H1 (cell line): ENCODE measurements at regions not wholly inside any gene's neighbourhood (a gene's known extent, or its start where the extent isn't known, plus 50 kb on each side); places are given as distances from the start of the nearest gene placed in this dataset.

Experiments
- CEBPB ChIP-seq: IDR thresholded peaks from 2 replicates; pipeline ENCODE4 v1.6.1; 2012; ENCODE audit warnings: low read depth, low read length
- CTCF ChIP-seq, 3 experiments: IDR thresholded peaks; 1 replicate in 2 of 3; 2 replicates in 1 of 3; pipeline versions ENCODE4 v1.5.1 to v1.6.1; 2011; ENCODE audit warnings: low read length in 3 of 3, mild to moderate bottlenecking in 3 of 3, inconsistent platforms in 2 of 3, low read depth in 1 of 3, moderate library complexity in 1 of 3; ENCODE audit not compliant: insufficient read depth in 1 of 3; ENCODE audit errors: control extremely low read depth in 1 of 3
- FOSL1 ChIP-seq: IDR thresholded peaks from 2 replicates; pipeline ENCODE4 v1.6.1; 2011; ENCODE audit warnings: mild to moderate bottlenecking, low read depth, low read length, moderate library complexity; ENCODE audit not compliant: insufficient read depth
- HDAC6 ChIP-seq: IDR thresholded peaks from one replicate; pipeline ENCODE4 v1.7.1; 2012; ENCODE audit warnings: low read depth, mild to moderate bottlenecking, inconsistent platforms, low read length, moderate library complexity
- JUN ChIP-seq: IDR thresholded peaks from 2 replicates; pipeline ENCODE4 v1.6.1; 2011; ENCODE audit warnings: low read depth, mild to moderate bottlenecking, improper control_type of control experiment, low read length
- POLR2AphosphoS5 ChIP-seq: IDR thresholded peaks from 2 replicates; pipeline ENCODE4 v1.6.1; 2011; ENCODE audit warnings: low read depth, low read length
- SIX5 ChIP-seq: IDR thresholded peaks from 2 replicates; pipeline ENCODE4 v1.6.1; 2011; ENCODE audit warnings: mild to moderate bottlenecking, low read depth, low read length
- TBP ChIP-seq: IDR thresholded peaks from 2 replicates; pipeline ENCODE4 v1.6.1; 2011; ENCODE audit warnings: low read depth, low read length, improper control_type of control experiment
- TF ChIP-seq, protein P1 (sequence below): IDR thresholded peaks from 2 replicates; pipeline ENCODE4 v1.6.1; 2011; ENCODE audit warnings: low read length, improper control_type of control experiment

DNA sequence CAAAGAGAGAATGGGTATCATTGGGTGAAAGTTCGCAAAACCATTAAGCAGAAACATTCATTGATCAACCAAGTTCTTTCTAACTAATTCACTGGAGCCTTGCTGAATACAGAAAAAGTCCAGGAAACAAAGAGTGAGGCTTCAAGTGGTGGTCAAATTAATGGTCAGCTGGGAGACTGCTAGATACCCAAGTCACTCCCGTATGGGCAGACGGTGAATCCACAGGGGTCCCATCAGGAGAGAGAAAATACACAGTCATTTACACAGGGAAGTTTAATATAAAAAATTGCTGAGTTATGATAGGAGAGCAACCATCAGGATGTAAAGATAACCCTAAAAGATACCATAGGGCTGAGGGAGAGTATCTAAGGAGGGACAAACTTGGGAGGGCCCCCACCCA is 198.7 kb upstream of the DTNBP1 start:
- TF ChIP-seq JUN (no peak), POLR2AphosphoS5 (no peak), CEBPB (no peak), HDAC6 (no peak), CTCF (IDR thresholded peaks at IDR 0.05; ENCODE audit: control extremely low read depth in 1 of 3, insufficient read depth in 1 of 3, low read depth in 1 of 3, low read length in 3 of 3) (no peak), SIX5 (no peak), FOSL1 (no peak), TBP (no peak)
- TF ChIP-seq, protein P1, sequence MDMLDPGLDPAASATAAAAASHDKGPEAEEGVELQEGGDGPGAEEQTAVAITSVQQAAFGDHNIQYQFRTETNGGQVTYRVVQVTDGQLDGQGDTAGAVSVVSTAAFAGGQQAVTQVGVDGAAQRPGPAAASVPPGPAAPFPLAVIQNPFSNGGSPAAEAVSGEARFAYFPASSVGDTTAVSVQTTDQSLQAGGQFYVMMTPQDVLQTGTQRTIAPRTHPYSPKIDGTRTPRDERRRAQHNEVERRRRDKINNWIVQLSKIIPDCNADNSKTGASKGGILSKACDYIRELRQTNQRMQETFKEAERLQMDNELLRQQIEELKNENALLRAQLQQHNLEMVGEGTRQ, result no peak
